ENCODE measurements at regions not wholly inside any gene's neighbourhood (a gene's known extent, or its start where the extent isn't known, plus 50 kb on each side); places are given as distances from the start of the nearest gene placed in this dataset.

DNA sequence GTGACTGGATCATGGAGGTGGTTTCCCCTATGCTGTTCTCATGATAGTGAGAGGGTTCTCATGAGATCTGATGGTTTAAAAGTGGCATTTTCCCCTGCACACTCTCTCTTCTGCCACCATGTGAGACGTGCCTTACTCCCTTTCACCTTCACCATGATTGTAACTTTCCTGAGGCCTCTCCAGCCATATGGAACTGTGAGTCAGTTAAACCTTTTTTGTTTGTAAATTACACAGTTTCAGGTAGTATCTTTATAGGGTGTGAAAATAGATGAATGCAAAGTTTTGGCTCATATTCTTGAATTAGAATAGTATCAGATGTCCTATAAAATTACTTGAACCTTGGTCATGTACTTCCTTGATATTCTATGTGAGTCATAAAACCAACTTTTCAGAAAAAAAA lies 252.1 kb upstream of the TMEM229A start:
- no peak for TF ChIP-seq POLR2AphosphoS5 (IDR thresholded peaks at IDR 0.05; ENCODE audit: low read depth, low read length)
- TF ChIP-seq PAX5 (IDR thresholded peaks at IDR 0.05; ENCODE audit: insufficient read depth, low read length, severe bottlenecking): no peak
